Endothelial cell of umbilical vein (primary cell): ENCODE measurements at regions not wholly inside any gene's neighbourhood (a gene's known extent, or its start where the extent isn't known, plus 50 kb on each side); places are given as distances from the start of the nearest gene placed in this dataset.

Experiments used
- BruUV-seq: library from RNA; stranded (reverse); fragments of 400-500 nt; replicated peaks from 2 replicates; lab custom pipeline; 2021; lab: Mats Ljungman, UMichigan
- CTCF ChIA-PET: fragments of 300-600, 350-600 bp; sonication (Branson Sonifier 250); formaldehyde crosslinking; loops from one replicate; lab custom pipeline; 2021; ENCODE audit warnings: antibody characterized with exemption, inconsistent platforms; lab: Charles Lee
- POLR2A ChIA-PET: fragments of 300-600, 350-600 bp; sonication (Branson Sonifier 250); formaldehyde crosslinking; loops from one replicate; lab custom pipeline; 2021; ENCODE audit warnings: antibody characterized with exemption, inconsistent platforms; lab: Charles Lee
- DNase-seq: peaks from one replicate; pipeline ENCODE4 v3.0.0-alpha.2; 2011; ENCODE audit warnings: low read depth, low spot score
- FAIRE-seq: peaks from 2 replicates; lab custom pipeline; 2011; peaks lifted over from hg19 to GRCh38; lab: Jason Lieb, UNC
- H2AFZ ChIP-seq: 2 replicates; pipeline ENCODE4 v1.6.0; 2012; ENCODE audit warnings: low read depth, low read length, control low read depth, inconsistent platforms
- H3K27ac ChIP-seq: 2 replicates; pipeline ENCODE4 v1.5.1; 2011; ENCODE audit warnings: low read depth, mild to moderate bottlenecking, control low read depth, low read length, moderate library complexity; ENCODE audit not compliant: insufficient read depth
- H3K27me3 ChIP-seq, 2 experiments: 2 replicates each; pipeline versions ENCODE4 v1.6.0 to v1.6.1; 2011; ENCODE audit warnings: low read length in 2 of 2, mixed read lengths in 1 of 2; ENCODE audit not compliant: control insufficient read depth in 2 of 2, insufficient read depth in 2 of 2
- H3K36me3 ChIP-seq, 2 experiments: 2 replicates in 1 of 2; 3 replicates in 1 of 2; pipeline ENCODE4 v1.5.1; 2011; ENCODE audit warnings: low read length in 2 of 2, mild to moderate bottlenecking in 1 of 2, moderate library complexity in 1 of 2; ENCODE audit not compliant: control insufficient read depth in 2 of 2, insufficient read depth in 2 of 2; ENCODE audit errors: extremely low read depth in 1 of 2
- H3K4me1 ChIP-seq: 3 replicates; pipeline ENCODE4 v1.5.1; 2011; ENCODE audit warnings: mild to moderate bottlenecking, low read length; ENCODE audit not compliant: control insufficient read depth, insufficient read depth; ENCODE audit errors: extremely low read depth
- H3K4me2 ChIP-seq: 2 replicates; pipeline ENCODE4 v1.6.1; 2011; ENCODE audit warnings: low read length, control low read depth, mixed read lengths; ENCODE audit not compliant: insufficient read depth
- H3K4me3 ChIP-seq, 3 experiments: fragments of 200-600 bp in 1 of 3; sonication (generic), shearing (Covaris generic) in 1 of 3; replicated peaks in 1 of 3; 2 replicates each; pipeline ENCODE4 v1.5.1; 2011 to 2016; ENCODE audit warnings: control low read depth in 3 of 3, low read length in 3 of 3, mild to moderate bottlenecking in 2 of 3, inconsistent platforms in 1 of 3, low read depth in 1 of 3, moderate library complexity in 1 of 3; ENCODE audit not compliant: insufficient read depth in 1 of 3
- H3K79me2 ChIP-seq: 2 replicates; pipeline ENCODE4 v1.6.0; 2012; ENCODE audit warnings: low read length, inconsistent platforms; ENCODE audit not compliant: control insufficient read depth, insufficient read depth
- H3K9ac ChIP-seq: replicated peaks from 2 replicates; pipeline ENCODE3; 2011; ENCODE audit warnings: low read length, control low read depth; ENCODE audit not compliant: insufficient read depth; ENCODE audit errors: extremely low read depth
- H3K9me1 ChIP-seq: replicated peaks from 3 replicates; pipeline ENCODE4 v1.6.0; 2011; ENCODE audit warnings: mild to moderate bottlenecking, low read length; ENCODE audit not compliant: control insufficient read depth, insufficient read depth; ENCODE audit errors: extremely low read depth
- H3K9me3 ChIP-seq: replicated peaks from 2 replicates; pipeline ENCODE4 v1.5.1; 2012; ENCODE audit warnings: low read length, inconsistent platforms; ENCODE audit not compliant: control insufficient read depth, insufficient read depth
- H4K20me1 ChIP-seq: replicated peaks from 2 replicates; pipeline ENCODE3; 2011; ENCODE audit warnings: mild to moderate bottlenecking, low read length; ENCODE audit not compliant: control insufficient read depth, insufficient read depth; ENCODE audit errors: extremely low read depth
- EZH2 ChIP-seq: IDR thresholded peaks from 2 replicates; pipeline ENCODE4 v1.6.1; 2012; ENCODE audit warnings: borderline replicate concordance, low read depth, mild to moderate bottlenecking, moderate library complexity, low read length, inconsistent platforms; ENCODE audit not compliant: severe bottlenecking
- FOS ChIP-seq: IDR thresholded peaks from 2 replicates; pipeline ENCODE4 v1.6.1; 2011; ENCODE audit warnings: mild to moderate bottlenecking, low read length, moderate library complexity, borderline replicate concordance; ENCODE audit not compliant: insufficient read depth
- GATA2 ChIP-seq: IDR thresholded peaks from 2 replicates; pipeline ENCODE4 v1.7.0; 2011; ENCODE audit warnings: low read depth, mild to moderate bottlenecking, moderate library complexity, mixed read lengths, low read length; ENCODE audit not compliant: insufficient read length, insufficient read depth
- JUN ChIP-seq: IDR thresholded peaks from 2 replicates; pipeline ENCODE4 v1.6.1; 2011; ENCODE audit warnings: borderline replicate concordance, low read depth; ENCODE audit not compliant: insufficient read length, insufficient read depth
- MYC ChIP-seq: IDR thresholded peaks from one replicate; pipeline ENCODE4 v1.6.1; 2011; ENCODE audit warnings: mild to moderate bottlenecking, low read depth, low read length
- POLR2A ChIP-seq: IDR thresholded peaks from 2 replicates; pipeline ENCODE4 v1.6.1; 2012; ENCODE audit warnings: low read depth, mild to moderate bottlenecking, control low read depth, low read length
- POLR2AphosphoS5 ChIP-seq: IDR thresholded peaks from 2 replicates; pipeline ENCODE4 v1.6.1; 2012; ENCODE audit warnings: low read depth, mild to moderate bottlenecking, control low read depth, low read length, moderate library complexity; ENCODE audit not compliant: insufficient read depth
- dilution Hi-C: fragments of 300-500 bp; cut with MboI; formaldehyde crosslinking; loops from one replicate; pipeline ENCODE4 v1.15.0; 2019; ENCODE audit warnings: low sequenced_read_pairs; ENCODE audit not compliant: extremely low pct_ligation_motif_present
- intact Hi-C: fragments of 100-400 bp; cut with micrococcal nuclease; formaldehyde crosslinking; loops from one replicate; pipeline ENCODE4 v1.10.0; 2022
- TF ChIP-seq, protein P1 (sequence below): IDR thresholded peaks from 2 replicates; pipeline ENCODE4 v1.6.1; 2011; ENCODE audit not compliant: insufficient read depth, insufficient read length
- TF ChIP-seq, protein P2 (sequence below), 2 donors: IDR thresholded peaks; 1 replicate in 1 of 2; 2 replicates in 1 of 2; pipeline ENCODE4 v1.5.1; 2011; ENCODE audit warnings: low read length in 2 of 2, mild to moderate bottlenecking in 2 of 2, moderate library complexity in 2 of 2, control low read depth in 1 of 2, inconsistent platforms in 1 of 2, low read depth in 1 of 2; ENCODE audit not compliant: insufficient read depth in 1 of 2; ENCODE audit errors: extremely low read depth in 1 of 2

DNA sequence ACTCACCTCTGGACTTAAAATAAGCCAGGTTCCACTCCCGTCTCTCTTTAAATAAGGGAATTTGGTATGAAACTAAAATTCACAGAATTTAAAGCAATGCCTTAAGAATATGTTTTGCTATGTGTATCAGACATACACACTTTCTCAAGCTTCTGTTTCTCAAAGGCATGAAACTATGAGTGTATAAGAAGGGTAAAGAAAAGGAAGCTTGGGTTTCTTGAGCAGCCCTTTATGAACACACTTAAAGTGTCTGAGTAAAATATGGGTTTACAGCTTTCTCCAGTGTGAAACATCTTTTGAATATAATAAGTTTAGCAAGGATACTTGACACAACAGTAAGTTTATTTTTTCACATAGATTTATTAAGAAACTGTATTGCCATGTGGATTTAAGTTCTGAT, 370.5 kb downstream of the TMA16 start:
- Histone ChIP-seq H3K9me3 (no peaks in the 10 kb centered on the region), H3K27ac (no peak overlapping the region), H3K9ac (no peak overlapping the region), H3K4me2 (no peak overlapping the region), H3K27me3 (no peaks in the 10 kb centered on the region), H4K20me1 (no peaks in the 10 kb centered on the region), H2AFZ (no peak overlapping the region), H3K79me2 (no peaks in the 10 kb centered on the region), H3K9me1 (no peaks in the 10 kb centered on the region), H3K36me3 (no peaks in the 10 kb centered on the region), H3K4me1 (no peaks in the 10 kb centered on the region), H3K4me3 (no peak overlapping the region)
- no peak for DNase-seq
- CTCF ChIA-PET, result no interaction called here
- BruUV-seq, result no TSS peak
- dilution Hi-C loops, result no loop called here
- no peak for TF ChIP-seq GATA2
- TF ChIP-seq, protein P1, sequence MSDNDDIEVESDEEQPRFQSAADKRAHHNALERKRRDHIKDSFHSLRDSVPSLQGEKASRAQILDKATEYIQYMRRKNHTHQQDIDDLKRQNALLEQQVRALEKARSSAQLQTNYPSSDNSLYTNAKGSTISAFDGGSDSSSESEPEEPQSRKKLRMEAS, result no peak
- no peak for TF ChIP-seq FOS
- no peak for TF ChIP-seq POLR2AphosphoS5
- no peak for TF ChIP-seq MYC
- no peak for TF ChIP-seq EZH2
- no peak for TF ChIP-seq JUN
- no peak for TF ChIP-seq POLR2A
- TF ChIP-seq, protein P2, sequence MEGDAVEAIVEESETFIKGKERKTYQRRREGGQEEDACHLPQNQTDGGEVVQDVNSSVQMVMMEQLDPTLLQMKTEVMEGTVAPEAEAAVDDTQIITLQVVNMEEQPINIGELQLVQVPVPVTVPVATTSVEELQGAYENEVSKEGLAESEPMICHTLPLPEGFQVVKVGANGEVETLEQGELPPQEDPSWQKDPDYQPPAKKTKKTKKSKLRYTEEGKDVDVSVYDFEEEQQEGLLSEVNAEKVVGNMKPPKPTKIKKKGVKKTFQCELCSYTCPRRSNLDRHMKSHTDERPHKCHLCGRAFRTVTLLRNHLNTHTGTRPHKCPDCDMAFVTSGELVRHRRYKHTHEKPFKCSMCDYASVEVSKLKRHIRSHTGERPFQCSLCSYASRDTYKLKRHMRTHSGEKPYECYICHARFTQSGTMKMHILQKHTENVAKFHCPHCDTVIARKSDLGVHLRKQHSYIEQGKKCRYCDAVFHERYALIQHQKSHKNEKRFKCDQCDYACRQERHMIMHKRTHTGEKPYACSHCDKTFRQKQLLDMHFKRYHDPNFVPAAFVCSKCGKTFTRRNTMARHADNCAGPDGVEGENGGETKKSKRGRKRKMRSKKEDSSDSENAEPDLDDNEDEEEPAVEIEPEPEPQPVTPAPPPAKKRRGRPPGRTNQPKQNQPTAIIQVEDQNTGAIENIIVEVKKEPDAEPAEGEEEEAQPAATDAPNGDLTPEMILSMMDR (IDR thresholded peaks at IDR 0.05; ENCODE audit: extremely low read depth in 1 of 2, insufficient read depth in 1 of 2, low read depth in 1 of 2, low read length in 2 of 2), result no peak
- intact Hi-C loops, result no loop called here
- POLR2A ChIA-PET, result no interaction called here
- FAIRE-seq, result no peak
